ENCODE measurements at regions not wholly inside any gene's neighbourhood (a gene's known extent, or its start where the extent isn't known, plus 50 kb on each side); places are given as distances from the start of the nearest gene placed in this dataset.
A peak's percentile ranks its signal among the peaks of the same experiment; 100 is the strongest.

DNA sequence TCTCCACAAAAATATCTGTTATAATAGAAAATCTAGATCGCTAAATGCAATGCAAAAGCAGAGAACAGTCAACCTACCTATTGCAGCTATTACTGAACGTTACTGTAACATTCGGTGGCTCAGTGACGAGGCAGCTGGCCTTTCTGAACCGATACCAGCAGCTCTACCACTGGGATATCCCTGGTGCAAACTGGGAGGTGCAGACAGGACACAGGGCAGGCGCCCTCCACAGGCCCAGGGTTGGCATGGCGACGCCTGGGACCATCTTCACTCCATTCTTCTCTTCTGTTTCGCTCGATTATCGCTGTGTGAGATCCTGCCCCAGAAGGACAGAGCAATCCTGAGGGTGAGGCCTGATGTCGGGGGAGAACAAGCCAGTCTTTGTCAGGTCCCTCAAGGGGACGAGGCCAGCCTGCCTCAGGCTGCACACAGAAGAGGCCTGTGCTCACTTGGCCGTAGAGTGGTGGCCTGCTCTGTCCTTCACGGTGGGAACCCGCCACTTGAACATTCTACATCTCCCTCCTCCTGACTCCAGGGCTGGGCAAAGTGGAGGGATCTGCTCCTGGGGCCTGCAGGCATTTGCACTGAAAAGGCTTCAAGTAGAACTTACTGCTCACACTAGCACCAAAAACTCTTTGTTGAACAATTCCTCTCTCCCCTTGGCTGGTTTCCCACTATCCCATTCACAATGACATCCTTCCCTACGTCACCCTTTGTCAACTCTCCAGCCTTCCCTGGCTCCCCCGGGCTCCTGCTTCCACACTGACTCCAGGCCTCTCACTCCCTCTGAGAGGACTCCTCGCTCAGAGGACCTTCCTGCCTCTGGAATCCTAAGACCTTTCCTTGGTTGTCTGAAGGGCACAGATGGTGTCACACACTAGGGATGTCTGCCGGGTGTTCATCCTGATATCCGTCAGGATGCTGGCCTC lies 49.7 kb downstream of the CYRIA start:
- no peak for DNase-seq

DNA sequence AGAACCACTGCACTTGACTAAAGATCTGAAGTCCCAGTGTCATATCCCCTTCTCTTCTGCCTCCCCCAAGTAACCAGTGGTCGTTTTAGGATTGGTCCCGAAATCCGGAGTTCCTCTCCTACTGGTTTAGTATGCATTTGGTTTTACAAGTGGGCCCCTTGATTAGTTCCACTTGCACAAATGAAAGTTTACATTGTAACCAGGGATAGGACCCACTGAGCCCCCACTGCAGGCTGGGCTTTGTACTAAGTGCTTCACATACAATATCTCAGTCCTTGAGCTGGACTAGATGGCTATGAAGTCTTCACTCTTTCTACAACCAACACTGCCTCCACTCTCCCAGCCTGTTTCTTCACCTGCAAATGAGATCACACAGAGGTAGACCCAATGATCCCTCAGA lies 50.4 kb downstream of the CYRIA start:
- no peak for DNase-seq

DNA sequence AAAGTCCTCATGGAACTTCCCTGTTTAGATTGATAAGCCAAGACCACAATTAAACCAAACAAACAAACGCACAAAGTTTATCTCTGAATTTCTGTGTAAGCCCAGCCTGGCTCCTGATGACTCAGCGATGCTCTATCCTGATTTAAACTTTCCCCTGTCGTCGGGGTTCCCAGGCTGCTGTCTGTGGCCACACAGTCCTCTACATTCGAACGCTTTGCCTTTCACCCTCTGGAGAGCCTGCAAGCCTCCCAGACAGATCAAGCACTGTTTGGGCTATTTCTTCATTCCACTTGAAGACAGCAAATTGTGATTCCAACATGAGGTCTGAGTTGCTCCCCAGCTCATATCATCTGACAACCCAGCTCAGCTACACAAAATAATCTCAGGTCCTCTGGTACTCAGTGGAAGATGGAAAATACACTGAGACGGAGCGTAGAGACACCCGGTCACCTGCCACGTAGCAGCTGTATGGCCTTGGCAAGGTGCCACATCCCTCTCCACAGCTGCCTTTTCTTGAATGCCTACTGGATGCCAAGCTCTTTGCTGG lies 51.2 kb downstream of the CYRIA start:
- no peak for DNase-seq

DNA sequence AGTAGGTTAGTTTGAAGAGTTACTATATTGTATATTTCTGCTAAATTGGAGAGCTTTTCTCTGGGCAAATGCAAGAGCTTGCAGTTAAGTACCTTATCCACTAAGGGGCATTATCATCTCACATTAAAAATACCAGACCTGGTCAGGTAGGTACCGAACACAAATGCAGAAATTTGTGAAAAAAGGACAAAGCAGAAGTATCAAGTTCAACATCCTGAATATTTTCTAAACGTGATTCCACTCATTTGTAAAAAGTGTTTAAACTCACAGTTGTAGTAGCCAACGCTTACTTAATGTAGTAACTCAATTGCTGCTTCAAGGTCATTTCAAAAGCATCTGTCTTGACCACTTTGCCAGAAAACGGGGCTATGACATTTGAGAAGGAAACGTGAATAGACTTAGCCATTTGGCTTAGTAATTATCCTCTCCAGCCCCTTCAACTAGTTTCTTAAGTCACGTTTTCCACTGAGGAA lies 52.1 kb downstream of the CYRIA start:
- no peak for DNase-seq

DNA sequence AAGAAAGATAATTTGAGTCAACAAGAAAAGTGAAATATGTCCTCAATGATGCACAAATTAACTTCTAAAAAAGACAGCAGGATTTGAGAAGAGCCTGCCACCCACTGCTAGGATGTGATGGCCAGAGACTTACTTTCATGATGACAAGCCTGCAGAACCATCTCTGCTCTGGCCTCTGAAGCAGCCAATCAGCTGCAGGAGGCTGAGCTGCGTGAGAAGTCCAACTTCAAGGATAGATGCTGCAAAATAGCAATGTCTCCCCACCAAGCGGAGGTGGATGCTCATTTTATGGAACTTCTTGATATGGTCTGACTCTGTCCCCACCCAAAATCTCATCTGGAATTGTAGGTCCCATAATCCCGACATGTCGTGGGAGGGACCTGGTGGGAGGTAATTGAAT lies 53.1 kb downstream of the CYRIA start:
- DNase-seq: no peak

DNA sequence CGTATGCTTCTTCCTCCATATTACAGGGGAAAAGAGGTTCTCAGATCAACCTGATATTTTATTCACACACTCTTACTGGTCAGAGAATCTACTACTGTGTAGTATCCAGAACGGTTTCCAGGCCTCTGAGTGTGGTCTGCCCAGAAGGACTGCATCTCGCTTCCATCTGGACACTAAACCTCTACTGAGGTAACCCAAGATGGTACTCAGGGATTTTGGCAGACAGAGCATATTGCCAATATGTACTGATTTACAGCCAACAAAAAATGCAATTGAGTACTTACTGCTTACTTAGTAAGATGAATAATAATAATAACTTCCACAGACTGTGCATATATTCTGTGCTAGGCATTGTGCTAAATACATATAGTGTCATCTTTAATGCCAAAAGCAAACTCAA lies 55.8 kb downstream of the CYRIA start:
- DNase-seq: no peak

DNA sequence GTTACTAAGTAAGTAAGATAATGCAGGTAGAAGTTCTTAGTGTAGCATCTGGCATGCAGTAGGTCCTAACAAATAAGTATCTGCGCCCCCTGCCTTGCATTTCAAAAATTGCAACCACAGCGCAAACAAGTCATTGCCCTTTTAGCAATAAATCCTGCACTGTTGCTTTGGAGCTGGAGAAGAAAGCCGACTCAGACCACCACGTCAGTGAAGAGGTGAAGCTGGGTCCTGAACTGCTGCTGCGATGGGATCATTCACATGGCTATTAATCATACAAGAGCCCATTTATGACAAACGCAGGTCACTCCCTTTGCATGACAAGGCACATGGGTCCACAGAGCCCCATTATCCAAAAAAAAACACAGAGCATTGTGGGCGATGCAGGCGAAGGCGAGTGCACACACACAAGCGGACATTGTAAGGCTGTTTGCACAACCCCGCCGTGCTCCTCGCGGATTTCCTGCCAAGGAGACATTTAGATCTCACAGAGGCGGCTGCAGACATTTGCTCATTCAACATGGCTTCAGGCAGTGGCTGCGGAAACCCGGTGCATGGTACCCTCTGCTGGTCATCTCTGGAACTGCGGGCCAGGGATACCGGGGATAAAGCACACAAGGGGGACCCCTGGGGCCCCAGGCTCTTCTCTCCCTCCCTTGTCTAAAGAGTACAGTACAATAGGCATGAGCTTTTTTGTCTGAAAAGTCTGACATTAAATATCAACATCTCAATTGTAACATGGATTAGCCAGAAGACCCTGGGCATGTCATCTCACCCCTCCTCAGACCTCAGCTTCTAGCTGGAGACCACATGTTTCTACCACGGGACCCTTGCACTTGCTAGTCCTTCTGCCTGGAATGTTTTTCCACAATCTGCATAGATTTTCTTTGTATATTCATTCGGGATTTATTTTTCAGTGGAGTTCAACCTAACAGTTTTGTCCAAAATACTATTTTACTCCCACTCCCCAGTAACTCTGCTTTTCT lies 56.7 kb downstream of the CYRIA start:
- DNase-seq: peak; percentile 86

DNA sequence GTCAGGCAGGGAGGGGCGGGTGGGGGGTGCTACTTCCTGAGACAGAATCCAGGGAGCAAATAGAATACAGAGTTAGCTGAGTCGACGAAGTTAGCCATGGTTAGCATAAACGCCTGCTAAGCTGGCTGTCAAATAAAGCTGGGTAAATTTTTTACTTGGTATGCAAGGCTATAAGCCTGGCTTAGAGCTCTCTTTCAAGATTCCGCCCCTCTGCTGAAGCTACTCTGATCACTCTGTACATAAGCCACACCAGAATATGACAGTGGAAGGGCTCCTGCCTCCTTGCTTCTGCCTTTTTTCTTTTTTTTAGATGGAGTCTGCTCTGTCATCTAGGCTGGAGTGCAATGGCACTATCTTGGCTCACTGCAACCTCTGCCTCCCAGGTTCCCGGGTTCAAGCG lies 58.3 kb downstream of the CYRIA start:
- DNase-seq: no peak

DNA sequence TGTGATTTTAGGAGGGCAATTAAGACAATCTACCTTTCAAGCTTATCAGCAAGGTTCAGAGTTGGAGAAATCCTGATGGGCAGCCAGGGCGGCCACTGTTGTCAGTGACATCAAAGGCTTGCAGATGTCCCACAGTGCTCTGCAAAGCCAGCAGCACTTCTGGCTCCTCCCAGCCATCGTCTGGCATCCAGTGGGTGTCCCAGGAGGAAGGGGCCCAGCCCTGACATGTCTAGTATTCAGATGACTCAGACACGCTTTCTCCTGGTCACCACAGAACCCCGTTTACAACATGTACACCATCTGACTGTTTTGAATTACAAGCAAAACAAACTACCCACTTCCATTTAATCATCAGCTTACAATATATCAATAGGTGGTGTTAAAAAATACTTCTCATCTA lies 61.4 kb downstream of the CYRIA start:
- DNase-seq: no peak

DNA sequence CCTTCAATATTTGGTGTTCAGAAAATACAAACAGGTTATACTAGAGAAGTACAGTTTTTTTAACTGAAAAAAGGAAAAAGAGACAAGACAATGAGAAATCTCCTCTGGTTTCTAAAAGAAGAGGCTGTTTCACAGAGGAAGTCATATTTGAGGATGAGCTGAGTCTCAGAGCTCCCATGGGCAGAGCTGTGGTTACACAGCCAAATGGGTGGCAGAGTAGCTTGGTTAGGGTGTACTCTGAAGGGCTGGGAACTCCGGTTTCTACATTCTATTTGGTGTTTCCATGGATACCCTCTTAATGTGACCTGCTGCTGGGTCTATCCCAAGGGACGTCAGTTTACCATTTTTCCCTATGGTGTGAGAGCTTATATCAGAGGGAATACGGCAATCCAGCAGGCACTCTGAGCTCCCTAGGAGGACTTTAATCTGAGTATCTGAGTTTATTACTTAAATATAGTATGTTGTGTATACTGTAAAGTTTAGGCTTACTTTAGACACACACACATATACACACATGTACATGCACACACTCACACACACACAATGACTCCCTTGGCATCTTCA lies 74.2 kb downstream of the CYRIA start:
- no peak for DNase-seq

DNA sequence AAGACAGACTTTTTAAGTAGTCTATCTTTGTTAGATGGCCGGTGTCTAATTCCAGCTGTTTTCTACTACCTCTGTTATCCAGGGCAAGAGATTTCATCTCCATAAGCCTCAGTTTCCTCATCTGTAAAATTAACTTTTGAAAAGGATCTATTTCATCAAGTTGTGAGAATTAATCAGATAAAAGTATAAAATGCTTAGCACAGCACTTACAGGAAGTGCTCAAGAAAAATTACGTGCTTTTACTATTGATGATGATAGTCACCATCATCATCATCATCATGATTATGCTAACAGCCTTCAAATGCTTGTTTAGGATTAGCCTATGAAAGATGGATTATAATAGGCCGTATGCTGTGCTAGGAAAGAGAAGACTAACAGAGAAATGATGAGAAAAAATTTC lies 76.2 kb downstream of the CYRIA start:
- no peak for DNase-seq

DNA sequence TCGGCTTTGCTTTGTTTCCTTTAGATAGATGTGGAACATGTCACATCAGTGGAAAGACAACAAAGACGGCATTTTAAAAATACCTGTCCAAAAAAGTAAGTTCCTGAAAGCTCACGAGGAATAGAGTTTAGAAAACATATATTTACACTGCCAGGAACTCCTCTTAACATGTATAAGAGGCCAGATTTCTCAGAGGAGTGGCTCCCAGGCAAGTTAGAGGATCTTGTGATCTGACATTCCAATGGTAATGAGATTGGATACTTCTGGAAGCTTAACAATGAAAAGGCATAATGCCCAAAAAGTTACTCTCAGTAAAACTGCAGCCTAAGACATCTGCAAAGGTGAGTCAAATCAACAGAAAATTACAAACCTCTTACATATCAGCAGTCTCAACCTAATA lies 77.1 kb downstream of the CYRIA start:
- DNase-seq: no peak

DNA sequence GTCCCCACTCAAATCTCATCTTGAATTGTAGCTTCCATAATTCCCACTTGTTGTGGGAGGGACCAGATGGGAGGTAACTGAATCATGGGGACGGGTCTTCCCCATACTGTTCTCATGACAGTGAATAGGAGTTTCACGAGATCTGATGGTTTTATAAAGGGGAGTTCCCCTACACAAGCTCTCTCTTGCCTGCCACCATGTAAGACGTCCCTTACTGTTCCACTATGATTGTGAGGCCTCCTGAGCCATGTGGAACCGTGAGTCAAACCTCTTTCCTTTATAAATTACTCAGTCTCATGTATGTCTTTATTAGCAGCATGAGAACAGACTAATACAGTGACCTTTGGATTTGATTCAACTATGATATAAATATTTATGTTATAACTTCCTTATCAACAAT lies 78.0 kb downstream of the CYRIA start:
- DNase-seq: no peak

DNA sequence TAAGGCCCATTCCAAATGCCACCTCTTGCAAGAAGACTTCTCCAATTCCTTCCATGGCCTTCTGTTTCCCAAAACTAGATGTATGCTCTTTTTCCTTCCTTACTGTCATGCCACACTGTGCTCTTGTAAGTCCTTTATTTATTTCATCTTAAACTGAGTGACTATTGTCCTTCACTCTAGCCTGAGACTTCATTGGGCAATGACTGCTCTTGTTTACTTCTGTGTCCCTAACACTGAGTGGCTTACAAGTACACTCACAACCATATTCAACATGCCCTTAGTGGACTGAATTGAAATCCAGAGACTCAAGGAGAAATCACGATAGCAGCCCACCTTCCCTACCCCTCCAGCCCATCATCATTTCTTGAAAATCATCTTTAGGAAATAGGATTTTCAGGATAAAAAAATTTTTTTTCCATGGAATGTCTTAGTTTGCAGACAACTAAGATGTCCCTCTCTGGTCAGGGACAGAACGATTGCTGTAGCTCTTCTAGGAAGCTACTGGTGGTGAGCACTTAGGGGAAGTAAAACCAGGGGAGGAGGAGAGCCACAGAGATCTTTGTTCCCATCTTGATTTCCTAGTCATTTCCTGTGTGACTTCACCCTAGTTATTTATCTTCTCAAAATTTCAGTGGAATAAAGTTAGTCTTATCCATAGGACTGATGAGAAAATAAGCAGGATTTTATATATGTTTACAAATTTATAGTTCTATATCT lies 80.7 kb downstream of the CYRIA start:
- DNase-seq: no peak

DNA sequence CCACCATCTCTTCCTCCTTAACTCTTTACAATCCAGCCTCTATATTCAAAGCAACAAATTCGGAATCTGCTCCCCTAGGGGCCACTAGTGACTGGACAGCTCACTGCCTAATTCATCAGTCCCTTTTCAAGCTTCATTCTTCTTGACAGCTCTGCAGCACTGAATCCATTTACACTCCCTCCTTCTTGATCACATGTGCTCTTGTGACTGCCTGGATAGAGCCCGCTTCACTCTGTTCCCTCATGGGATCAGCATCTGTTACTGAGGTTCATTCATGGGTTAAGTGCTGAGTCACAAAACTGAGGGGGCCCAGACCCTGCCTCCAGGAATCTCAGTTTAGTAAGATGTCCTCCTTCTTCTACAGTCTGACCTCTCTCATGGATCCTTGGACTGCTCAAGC lies 81.5 kb downstream of the CYRIA start:
- no peak for DNase-seq

DNA sequence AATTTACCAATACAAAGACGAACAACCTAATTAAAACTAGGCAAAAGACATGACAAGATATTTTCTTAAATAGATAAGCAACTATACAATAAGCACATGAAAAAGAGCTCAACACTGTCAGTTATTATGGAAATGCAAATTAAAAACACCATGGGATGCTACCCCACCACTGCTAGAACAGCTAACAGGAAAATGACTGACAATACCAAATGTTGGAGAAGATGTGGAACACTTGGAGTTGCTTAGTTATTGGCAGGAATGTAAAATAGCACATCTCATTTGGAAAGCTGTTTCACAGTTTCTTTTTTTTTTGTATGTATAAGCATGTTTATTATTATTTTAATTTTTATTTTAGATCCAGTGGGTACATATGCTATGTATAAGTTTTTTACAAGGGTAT lies 84.4 kb downstream of the CYRIA start:
- no peak for DNase-seq

DNA sequence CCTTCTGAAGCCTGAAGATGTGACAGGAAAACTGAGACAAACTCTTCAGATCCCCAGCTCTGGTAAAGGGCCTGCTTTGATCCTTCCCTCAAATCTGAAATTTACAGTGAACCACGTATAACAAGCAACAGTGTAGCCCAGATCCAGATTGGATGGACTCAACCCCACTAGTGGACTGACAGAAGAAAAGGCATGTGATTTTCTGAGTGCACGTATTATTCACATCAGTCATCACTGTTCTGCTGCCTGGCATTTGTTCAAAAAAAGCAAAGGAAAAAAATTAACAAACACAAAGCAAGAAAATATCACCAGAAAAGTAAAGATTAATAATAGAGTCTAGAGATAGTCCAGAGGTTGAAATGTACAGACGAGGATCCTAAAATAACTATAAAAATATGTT lies 87.6 kb downstream of the CYRIA start:
- DNase-seq: no peak

DNA sequence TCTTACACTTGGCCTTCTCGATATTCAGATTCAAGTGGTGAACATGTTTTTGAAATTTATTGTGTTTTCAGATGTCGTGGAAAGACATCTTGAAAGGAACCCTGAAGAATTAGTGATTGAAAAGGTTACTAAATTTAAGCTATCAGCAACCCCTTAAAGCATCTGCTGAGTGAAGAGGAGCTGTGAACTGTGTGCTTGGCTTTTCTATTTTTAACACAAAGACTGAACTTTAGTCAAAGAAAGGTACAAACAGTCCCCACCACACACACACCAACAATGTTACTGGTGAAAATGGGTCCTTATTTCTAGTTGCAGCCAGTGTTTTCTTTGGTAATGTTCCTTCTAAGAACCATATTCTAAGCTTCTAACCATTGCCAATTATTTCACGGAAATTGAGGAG lies 95.1 kb downstream of the CYRIA start:
- DNase-seq: no peak

DNA sequence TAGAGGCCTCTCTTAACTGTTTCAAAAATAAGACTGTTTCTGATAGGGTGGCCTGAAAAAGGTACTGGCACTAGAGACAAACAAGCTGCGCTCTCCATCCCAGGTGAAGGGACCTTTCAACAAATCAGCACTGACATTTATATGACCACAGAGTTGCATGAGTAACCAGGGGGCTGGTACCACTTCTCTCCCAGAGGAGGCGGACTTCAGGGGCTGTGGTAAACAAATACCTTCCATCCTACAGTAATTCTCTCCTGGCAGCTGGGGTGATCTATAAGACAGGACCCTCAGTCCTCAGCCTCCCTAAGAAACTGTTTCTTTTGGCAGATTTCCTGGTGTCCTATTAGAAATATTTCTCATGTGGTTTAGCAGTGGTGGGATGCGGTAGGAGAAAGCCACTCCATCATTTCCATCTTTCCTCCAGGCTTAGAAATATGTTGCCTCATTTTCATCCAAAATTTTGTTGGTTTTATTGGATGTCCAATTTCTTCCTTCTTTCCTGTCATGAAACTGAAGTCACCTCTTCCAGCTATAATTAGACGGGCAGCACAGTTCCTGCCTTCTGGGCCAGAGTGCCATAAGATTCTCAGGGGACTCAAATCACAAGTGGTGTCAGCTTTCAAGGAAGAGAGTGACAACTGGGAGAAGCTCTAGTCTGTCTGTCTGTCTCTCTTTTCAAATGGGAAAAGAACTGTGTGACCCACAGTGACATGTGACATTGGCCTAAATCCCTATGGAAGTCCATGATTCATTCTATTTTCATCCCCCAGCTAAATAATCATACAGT lies 96.4 kb downstream of the CYRIA start:
- peak; percentile 73 for DNase-seq

DNA sequence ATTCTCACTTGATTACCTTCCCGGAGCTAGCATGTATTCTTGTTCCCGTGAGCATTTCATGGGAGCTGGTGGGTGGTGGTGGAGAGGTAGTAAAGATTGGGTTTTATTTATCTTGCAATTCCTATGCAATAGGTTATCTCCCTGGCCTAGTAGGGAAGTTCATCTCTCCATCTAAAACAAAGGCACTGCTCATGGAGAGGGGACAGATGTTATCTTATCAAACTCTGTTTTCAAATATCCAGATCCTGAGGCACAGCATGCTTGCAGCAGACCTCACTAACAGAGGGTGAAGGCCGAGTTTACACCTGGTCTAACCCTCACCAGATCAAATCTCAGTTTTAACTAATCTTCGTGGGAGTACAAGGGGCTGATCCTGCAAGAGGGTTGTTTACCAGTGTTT lies 98.9 kb downstream of the CYRIA start:
- no peak for DNase-seq

DNA sequence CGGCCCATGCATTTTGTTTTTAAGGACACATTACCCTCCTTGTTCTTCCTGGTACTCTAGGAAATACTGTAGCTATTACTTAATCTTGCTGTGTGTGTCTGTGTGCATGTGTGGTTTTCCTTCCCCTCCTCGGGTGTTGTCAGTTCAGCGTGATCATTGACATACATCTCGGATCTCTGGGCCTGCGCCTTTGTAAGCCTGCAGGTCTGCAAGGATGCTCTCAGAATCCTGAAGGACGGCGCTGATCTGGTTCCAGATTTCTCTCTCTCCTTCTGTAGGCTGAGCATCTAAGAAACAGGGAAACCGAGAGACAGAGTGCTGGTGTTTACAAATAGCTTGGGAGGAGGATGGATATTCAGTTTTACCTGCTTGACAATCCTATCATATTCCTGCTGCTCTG lies 100.2 kb downstream of the CYRIA start:
- no peak for DNase-seq
